ENCODE measurements at regions not wholly inside any gene's neighbourhood (a gene's known extent, or its start where the extent isn't known, plus 50 kb on each side); places are given as distances from the start of the nearest gene placed in this dataset.

DNA sequence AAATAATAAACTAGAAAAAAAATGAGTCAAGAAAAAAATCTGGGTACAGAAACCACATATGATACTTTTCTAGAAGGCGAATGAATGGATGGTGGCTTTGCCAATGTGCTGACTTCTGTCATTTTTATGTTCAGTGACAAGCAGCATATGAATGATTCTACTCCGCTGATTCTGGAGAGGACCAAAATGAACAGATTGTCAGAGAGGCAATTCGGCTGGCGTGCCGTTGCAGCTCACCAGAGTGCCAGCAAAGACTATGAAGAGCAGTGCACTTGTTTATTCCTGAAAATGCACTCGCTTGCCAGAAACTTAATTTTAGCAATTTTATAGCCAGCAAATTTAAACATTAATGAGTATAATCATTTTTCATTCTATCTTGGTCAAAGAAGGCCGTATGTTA lies 105.9 kb upstream of the NYAP2 start:
- no peaks in the 10 kb centered on the region for H4K20me1 ChIP-seq (replicated peaks; ENCODE audit: control insufficient read depth, insufficient read depth, low read length)
- H3K4me2 ChIP-seq (ENCODE audit: insufficient read depth, low read length), result no peak overlapping the region
- no peak overlapping the region for H3K27ac ChIP-seq (ENCODE audit: extremely low read depth, low read depth, low read length)
- H3K9me3 ChIP-seq (replicated peaks; ENCODE audit: control insufficient read depth, insufficient read depth, low read depth, low read length), result no peaks in the 10 kb centered on the region
- no peak for ATAC-seq
- ChIA-PET POLR2A (no interaction called here), CTCF (ENCODE audit: low intra/inter-chr PET ratio) (no interaction called here)
- no peak overlapping the region for H2AFZ ChIP-seq (ENCODE audit: low read depth, low read length)
- no peaks in the 10 kb centered on the region for H3K4me1 ChIP-seq (replicated peaks in 1 of 2; ENCODE audit: control insufficient read depth in 2 of 2, insufficient read depth in 2 of 2, low read length in 2 of 2)
- WGBS (ENCODE audit: insufficient coverage, low coverage, missing lambda C conversion rate), result 28% methylated on average over 7 of the region's 7 CpGs
- H3K27me3 ChIP-seq (ENCODE audit: control insufficient read depth in 2 of 2, insufficient read depth in 2 of 2, low read length in 2 of 2), result no peaks in the 10 kb centered on the region
- no peak for DNase-seq (ENCODE audit: extremely low read depth in 1 of 4, low spot score in 3 of 4)
- FAIRE-seq, result no peak
- H3K9me1 ChIP-seq (ENCODE audit: control insufficient read depth, insufficient read depth, low read length), result no peaks in the 10 kb centered on the region
- intact Hi-C loops (cut with micrococcal nuclease), result no loop called here
- no peak overlapping the region for H3K9ac ChIP-seq (ENCODE audit: insufficient read depth in 1 of 2, low read depth in 2 of 2, low read length in 2 of 2)
- no TSS peak for BruUV-seq (replicated peaks)
- H3K4me3 ChIP-seq, result no peak overlapping the region
- no peaks in the 10 kb centered on the region for H3K36me3 ChIP-seq (ENCODE audit: control insufficient read depth, insufficient read depth, low read length)
- H3K79me2 ChIP-seq (ENCODE audit: control insufficient read depth, insufficient read depth, low read length), result no peaks in the 10 kb centered on the region
- in situ Hi-C loops (cut with MboI), result no loop called here
- no peak for TF ChIP-seq MTA1 (IDR thresholded peaks at IDR 0.05; ENCODE audit: borderline replicate concordance)
- TF ChIP-seq CBFB (CRISPR knock-in tag; IDR thresholded peaks at IDR 0.05), result no peak
- TF ChIP-seq GABPA (tag; conservative IDR thresholded peaks at IDR 0.05; ENCODE audit: low read depth), result no peak
- TF ChIP-seq, protein P1, sequence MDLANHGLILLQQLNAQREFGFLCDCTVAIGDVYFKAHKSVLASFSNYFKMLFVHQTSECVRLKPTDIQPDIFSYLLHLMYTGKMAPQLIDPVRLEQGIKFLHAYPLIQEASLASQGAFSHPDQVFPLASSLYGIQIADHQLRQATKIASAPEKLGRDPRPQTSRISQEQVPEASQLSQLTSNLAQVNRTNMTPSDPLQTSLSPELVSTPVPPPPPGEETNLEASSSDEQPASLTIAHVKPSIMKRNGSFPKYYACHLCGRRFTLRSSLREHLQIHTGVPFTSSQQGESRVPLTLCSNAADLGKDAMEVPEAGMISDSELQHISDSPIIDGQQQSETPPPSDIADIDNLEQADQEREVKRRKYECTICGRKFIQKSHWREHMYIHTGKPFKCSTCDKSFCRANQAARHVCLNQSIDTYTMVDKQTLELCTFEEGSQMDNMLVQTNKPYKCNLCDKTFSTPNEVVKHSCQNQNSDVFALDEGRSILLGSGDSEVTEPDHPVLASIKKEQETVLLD (IDR thresholded peaks at IDR 0.05), result no peak
- no peak for TF ChIP-seq PRMT5 (CRISPR knock-in tag; IDR thresholded peaks at IDR 0.05)
- no peak for TF ChIP-seq BACH1 (tag; IDR thresholded peaks at IDR 0.05)
- TF ChIP-seq SIN3A (IDR thresholded peaks at IDR 0.05; ENCODE audit: borderline replicate concordance in 2 of 2, control insufficient read depth in 1 of 2, low read depth in 2 of 2, low read length in 2 of 2), result no peak
- no peak for TF ChIP-seq HDAC6 (IDR thresholded peaks at IDR 0.05; ENCODE audit: low read depth, low read length)
- TF ChIP-seq ARID2 (IDR thresholded peaks at IDR 0.05), result no peak
- no peak for TF ChIP-seq U2AF2 (optimal IDR thresholded peaks at IDR 0.05; ENCODE audit: low read depth, low read length)
- TF ChIP-seq, protein P2, sequence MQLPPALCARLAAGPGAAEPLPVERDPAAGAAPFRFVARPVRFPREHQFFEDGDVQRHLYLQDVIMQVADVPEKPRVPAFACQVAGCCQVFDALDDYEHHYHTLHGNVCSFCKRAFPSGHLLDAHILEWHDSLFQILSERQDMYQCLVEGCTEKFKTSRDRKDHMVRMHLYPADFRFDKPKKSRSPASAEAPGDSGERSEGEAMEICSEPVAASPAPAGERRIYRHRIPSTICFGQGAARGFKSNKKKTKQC (CRISPR knock-in tag; IDR thresholded peaks at IDR 0.05), result no peak
- TF ChIP-seq NR2C1 (IDR thresholded peaks at IDR 0.05), result no peak
- no peak for TF ChIP-seq NR2C1 (tag; IDR thresholded peaks at IDR 0.05)
- TF ChIP-seq, protein P3, sequence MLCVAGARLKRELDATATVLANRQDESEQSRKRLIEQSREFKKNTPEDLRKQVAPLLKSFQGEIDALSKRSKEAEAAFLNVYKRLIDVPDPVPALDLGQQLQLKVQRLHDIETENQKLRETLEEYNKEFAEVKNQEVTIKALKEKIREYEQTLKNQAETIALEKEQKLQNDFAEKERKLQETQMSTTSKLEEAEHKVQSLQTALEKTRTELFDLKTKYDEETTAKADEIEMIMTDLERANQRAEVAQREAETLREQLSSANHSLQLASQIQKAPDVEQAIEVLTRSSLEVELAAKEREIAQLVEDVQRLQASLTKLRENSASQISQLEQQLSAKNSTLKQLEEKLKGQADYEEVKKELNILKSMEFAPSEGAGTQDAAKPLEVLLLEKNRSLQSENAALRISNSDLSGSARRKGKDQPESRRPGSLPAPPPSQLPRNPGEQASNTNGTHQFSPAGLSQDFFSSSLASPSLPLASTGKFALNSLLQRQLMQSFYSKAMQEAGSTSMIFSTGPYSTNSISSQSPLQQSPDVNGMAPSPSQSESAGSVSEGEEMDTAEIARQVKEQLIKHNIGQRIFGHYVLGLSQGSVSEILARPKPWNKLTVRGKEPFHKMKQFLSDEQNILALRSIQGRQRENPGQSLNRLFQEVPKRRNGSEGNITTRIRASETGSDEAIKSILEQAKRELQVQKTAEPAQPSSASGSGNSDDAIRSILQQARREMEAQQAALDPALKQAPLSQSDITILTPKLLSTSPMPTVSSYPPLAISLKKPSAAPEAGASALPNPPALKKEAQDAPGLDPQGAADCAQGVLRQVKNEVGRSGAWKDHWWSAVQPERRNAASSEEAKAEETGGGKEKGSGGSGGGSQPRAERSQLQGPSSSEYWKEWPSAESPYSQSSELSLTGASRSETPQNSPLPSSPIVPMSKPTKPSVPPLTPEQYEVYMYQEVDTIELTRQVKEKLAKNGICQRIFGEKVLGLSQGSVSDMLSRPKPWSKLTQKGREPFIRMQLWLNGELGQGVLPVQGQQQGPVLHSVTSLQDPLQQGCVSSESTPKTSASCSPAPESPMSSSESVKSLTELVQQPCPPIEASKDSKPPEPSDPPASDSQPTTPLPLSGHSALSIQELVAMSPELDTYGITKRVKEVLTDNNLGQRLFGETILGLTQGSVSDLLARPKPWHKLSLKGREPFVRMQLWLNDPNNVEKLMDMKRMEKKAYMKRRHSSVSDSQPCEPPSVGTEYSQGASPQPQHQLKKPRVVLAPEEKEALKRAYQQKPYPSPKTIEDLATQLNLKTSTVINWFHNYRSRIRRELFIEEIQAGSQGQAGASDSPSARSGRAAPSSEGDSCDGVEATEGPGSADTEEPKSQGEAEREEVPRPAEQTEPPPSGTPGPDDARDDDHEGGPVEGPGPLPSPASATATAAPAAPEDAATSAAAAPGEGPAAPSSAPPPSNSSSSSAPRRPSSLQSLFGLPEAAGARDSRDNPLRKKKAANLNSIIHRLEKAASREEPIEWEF (CRISPR knock-in tag; IDR thresholded peaks at IDR 0.05), result no peak
- TF ChIP-seq CAMTA2 (CRISPR knock-in tag; conservative IDR thresholded peaks at IDR 0.05), result no peak
- TF ChIP-seq, protein P4, sequence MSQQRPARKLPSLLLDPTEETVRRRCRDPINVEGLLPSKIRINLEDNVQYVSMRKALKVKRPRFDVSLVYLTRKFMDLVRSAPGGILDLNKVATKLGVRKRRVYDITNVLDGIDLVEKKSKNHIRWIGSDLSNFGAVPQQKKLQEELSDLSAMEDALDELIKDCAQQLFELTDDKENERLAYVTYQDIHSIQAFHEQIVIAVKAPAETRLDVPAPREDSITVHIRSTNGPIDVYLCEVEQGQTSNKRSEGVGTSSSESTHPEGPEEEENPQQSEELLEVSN (IDR thresholded peaks at IDR 0.05; ENCODE audit: borderline replicate concordance in 1 of 2, extremely low read depth in 1 of 2, insufficient read depth in 1 of 2, insufficient read length in 1 of 2, low read depth in 1 of 2, low read length in 1 of 2, poor library complexity in 1 of 2, severe bottlenecking in 1 of 2), result no peak
- no peak for TF ChIP-seq LARP7 (IDR thresholded peaks at IDR 0.05)
